GM23248 (cell line): ENCODE measurements at regions not wholly inside any gene's neighbourhood (a gene's known extent, or its start where the extent isn't known, plus 50 kb on each side); places are given as distances from the start of the nearest gene placed in this dataset.

Source experiments
- DNase-seq: peaks from one replicate; pipeline ENCODE4 v3.0.0-alpha.2; 2015
- H2AFZ ChIP-seq: fragments of 200-600 bp; sonication (generic); 2 replicates; pipeline ENCODE4 v1.6.1; 2016; ENCODE audit warnings: antibody characterized with exemption
- H3F3A ChIP-seq: fragments of 200-600 bp; sonication (generic); 2 replicates; pipeline ENCODE4 v1.6.1; 2016; ENCODE audit warnings: mild to moderate bottlenecking, antibody characterized with exemption, mixed run types; ENCODE audit not compliant: insufficient read depth
- H3K27ac ChIP-seq: fragments of 200-600 bp; sonication (generic); 2 replicates; pipeline ENCODE4 v1.5.1; 2016; ENCODE audit warnings: mild to moderate bottlenecking
- H3K27me3 ChIP-seq: fragments of 200-600 bp; sonication (generic); replicated peaks from 2 replicates; pipeline ENCODE4 v1.6.1; 2016; ENCODE audit warnings: mild to moderate bottlenecking; ENCODE audit not compliant: insufficient read depth
- H3K36me3 ChIP-seq: fragments of 200-600 bp; sonication (generic); 2 replicates; pipeline ENCODE4 v1.6.1; 2016; ENCODE audit warnings: low read depth, mild to moderate bottlenecking
- H3K4me1 ChIP-seq: fragments of 200-600 bp; sonication (generic); 2 replicates; pipeline ENCODE4 v1.6.1; 2016; ENCODE audit warnings: mild to moderate bottlenecking; ENCODE audit not compliant: insufficient read depth
- H3K4me2 ChIP-seq: fragments of 200-600 bp; sonication (generic); one replicate; pipeline ENCODE4 v1.6.1; 2016; ENCODE audit warnings: mild to moderate bottlenecking; ENCODE audit not compliant: unreplicated experiment
- H3K4me3 ChIP-seq: fragments of 200-600 bp; sonication (generic); 2 replicates; pipeline ENCODE4 v1.5.1; 2016; ENCODE audit warnings: mild to moderate bottlenecking
- H3K79me2 ChIP-seq: fragments of 200-600 bp; sonication (generic); 2 replicates; pipeline ENCODE4 v1.6.1; 2016; ENCODE audit warnings: mild to moderate bottlenecking; ENCODE audit not compliant: insufficient read depth
- H3K9ac ChIP-seq: fragments of 200-600 bp; sonication (generic); 2 replicates; pipeline ENCODE4 v1.6.1; 2016; ENCODE audit warnings: mild to moderate bottlenecking
- H3K9me2 ChIP-seq: fragments of 200-600 bp; sonication (generic); 2 replicates; pipeline ENCODE4 v1.6.1; 2016; ENCODE audit warnings: mixed run types, mild to moderate bottlenecking, moderate library complexity; ENCODE audit not compliant: insufficient read depth
- H3K9me3 ChIP-seq: fragments of 200-600 bp; sonication (generic); one replicate; pipeline ENCODE4 v1.6.1; 2017; ENCODE audit warnings: low read depth
- H4K20me1 ChIP-seq: fragments of 200-600 bp; sonication (generic); 2 replicates; pipeline ENCODE4 v1.6.0; 2016; ENCODE audit not compliant: insufficient read depth
- EZH2 ChIP-seq: fragments of 200-600 bp; sonication (generic); IDR thresholded peaks from 2 replicates; pipeline ENCODE4 v1.6.1; 2018; ENCODE audit warnings: antibody characterized with exemption, mild to moderate bottlenecking; ENCODE audit not compliant: insufficient read depth, poor library complexity, severe bottlenecking
- EZH2phosphoT487 ChIP-seq: fragments of 200-600 bp; sonication (generic); IDR thresholded peaks from 2 replicates; pipeline ENCODE4 v1.6.1; 2018; ENCODE audit warnings: antibody characterized with exemption, moderate library complexity, mild to moderate bottlenecking, low read depth; ENCODE audit not compliant: insufficient read depth
- WGBS, 2 experiments: methylation state at CpG; one replicate each; pipeline ENCODE4 v1.1.6; 2015 to 2017; ENCODE audit warnings: low lambda C conversion rate in 2 of 2, low coverage in 1 of 2; ENCODE audit errors: missing lambda C conversion rate in 2 of 2; 5-methylcytosine and 5-hydroxymethylcytosine counted together
- in situ Hi-C: fragments of 300-500 bp; cut with MboI; formaldehyde crosslinking; loops from 2 replicates; pipeline ENCODE4 v1.15.0; 2020

DNA sequence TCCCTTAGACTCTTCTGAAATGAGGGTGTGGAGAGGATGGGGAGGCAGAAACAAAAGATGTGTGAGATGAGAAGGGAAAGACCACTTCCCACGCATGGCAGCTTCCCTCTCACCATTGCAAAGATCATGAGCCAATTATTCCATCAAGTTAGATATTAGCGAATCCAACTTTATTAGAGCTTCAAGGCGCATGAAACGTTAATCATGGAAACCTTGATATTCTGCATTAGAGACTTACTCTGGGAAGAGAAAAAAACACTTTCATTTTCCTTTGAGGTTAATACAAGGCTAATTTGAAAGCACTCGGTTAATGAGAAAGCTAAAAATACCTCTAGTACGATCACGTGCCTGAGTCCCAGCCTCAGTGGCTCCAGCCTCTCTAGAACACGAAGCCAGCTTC, 220.6 kb upstream of the RPL38 start:
- H3K9me2 ChIP-seq, result no peaks in the 10 kb centered on the region
- no peaks in the 10 kb centered on the region for H3F3A ChIP-seq
- H3K9me3 ChIP-seq, result no peaks in the 10 kb centered on the region
- no peaks in the 10 kb centered on the region for H4K20me1 ChIP-seq
- no peak overlapping the region for H3K4me2 ChIP-seq
- no peak overlapping the region for H3K9ac ChIP-seq
- H3K79me2 ChIP-seq, result no peaks in the 10 kb centered on the region
- TF ChIP-seq EZH2 (no peak), EZH2phosphoT487 (no peak)
- no peaks in the 10 kb centered on the region; the same call in none of the 2 replicates for H3K27me3 ChIP-seq
- no peak overlapping the region for H3K4me3 ChIP-seq
- no peak overlapping the region for H3K27ac ChIP-seq
- no peaks in the 10 kb centered on the region for H3K4me1 ChIP-seq
- H3K36me3 ChIP-seq, result no peaks in the 10 kb centered on the region
- H2AFZ ChIP-seq, result no peak overlapping the region
- in situ Hi-C loops, result no loop called here
- DNase-seq, result no peak
- 45 to 47% methylated on average over 8 of the region's 8 CpGs for WGBS, 2 experiments

DNA sequence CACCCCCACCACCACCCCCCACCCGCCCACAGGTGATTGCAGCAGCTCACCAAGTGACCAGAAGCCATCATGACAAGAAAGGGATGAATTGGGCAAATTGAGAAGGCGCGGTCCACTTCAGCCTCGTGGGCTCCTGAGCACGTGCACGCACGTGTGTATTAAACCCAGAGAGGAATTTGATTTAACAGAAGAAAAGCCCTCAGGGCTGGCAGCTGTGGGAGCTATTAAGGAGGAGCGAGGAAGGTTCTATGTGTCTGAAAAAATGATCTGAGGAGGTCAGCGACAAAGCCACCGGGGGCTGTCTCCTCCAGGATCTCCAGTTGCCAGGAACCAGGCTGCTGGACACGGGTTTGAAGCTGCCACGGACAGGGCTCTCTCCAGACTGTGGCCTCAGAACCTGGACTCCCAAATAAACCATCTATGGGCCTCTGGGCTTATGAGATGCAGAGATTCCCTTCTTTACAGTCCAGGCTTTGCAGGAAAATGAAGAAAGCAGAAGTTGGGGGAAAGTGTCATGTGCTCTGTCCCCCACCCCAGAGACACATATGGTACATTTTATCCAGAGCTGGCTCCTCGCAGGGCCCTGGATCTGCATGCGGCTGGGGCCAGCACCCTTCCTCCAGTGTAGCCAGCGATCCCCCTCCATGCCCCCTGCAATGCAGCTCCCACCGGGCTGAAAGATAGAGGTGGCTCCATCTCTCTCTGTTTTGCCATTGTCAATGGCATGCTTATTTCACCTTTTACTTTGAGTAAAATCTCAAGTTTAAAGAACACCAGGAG, 219.7 kb upstream of the RPL38 start:
- 35 to 37% methylated on average over 16 of the region's 16 CpGs for WGBS, 2 experiments
- no peaks in the 10 kb centered on the region for H3K79me2 ChIP-seq
- no peaks in the 10 kb centered on the region for H3K36me3 ChIP-seq
- no peaks in the 10 kb centered on the region; the same call in none of the 2 replicates for H3K27me3 ChIP-seq
- no peak overlapping the region for H3K27ac ChIP-seq
- H2AFZ ChIP-seq, result no peak overlapping the region
- H3K4me1 ChIP-seq, result no peaks in the 10 kb centered on the region
- H4K20me1 ChIP-seq, result no peaks in the 10 kb centered on the region
- in situ Hi-C loops, result no loop called here
- H3K9ac ChIP-seq, result no peak overlapping the region
- DNase-seq, result no peak
- H3K9me2 ChIP-seq, result no peaks in the 10 kb centered on the region
- no peak for TF ChIP-seq EZH2
- H3F3A ChIP-seq, result no peaks in the 10 kb centered on the region
- no peak overlapping the region for H3K4me3 ChIP-seq
- H3K9me3 ChIP-seq, result no peaks in the 10 kb centered on the region
- no peak overlapping the region for H3K4me2 ChIP-seq

DNA sequence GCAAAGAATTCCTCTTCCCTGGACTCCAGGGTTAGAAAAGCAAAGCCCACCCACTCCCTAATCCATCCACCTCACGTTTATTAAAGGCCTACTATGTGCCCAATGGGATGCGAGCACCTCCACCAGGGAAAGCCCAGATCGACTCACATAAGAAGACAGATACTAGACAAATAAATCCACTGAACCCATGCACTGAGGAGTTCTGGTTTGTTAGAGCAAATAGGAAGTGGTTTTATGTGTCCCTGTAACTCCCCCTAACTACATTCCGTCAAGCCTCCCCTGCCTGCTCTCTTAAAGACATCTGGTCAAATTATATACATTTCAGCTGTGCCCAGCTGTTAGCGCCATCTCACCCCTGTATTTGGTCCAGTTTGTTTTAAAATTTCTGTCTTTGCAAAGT, 218.5 kb upstream of the RPL38 start:
- Histone ChIP-seq H3K9me3 (no peaks in the 10 kb centered on the region), H3K4me1 (no peaks in the 10 kb centered on the region), H4K20me1 (no peaks in the 10 kb centered on the region), H3K9me2 (no peaks in the 10 kb centered on the region), H3K4me2 (no peak overlapping the region), H3K27me3 (no peaks in the 10 kb centered on the region; the same call in none of the 2 replicates), H3K27ac (no peak overlapping the region), H3K9ac (no peak overlapping the region), H3K79me2 (no peaks in the 10 kb centered on the region), H3K36me3 (no peaks in the 10 kb centered on the region), H3F3A (no peaks in the 10 kb centered on the region), H3K4me3 (no peak overlapping the region), H2AFZ (no peak overlapping the region)
- WGBS, 2 experiments, result 32 to 39% methylated on average over 5 of the region's 5 CpGs
- no peak for TF ChIP-seq EZH2
- no peak for TF ChIP-seq EZH2phosphoT487
- in situ Hi-C loops, result no loop called here
- DNase-seq, result no peak

DNA sequence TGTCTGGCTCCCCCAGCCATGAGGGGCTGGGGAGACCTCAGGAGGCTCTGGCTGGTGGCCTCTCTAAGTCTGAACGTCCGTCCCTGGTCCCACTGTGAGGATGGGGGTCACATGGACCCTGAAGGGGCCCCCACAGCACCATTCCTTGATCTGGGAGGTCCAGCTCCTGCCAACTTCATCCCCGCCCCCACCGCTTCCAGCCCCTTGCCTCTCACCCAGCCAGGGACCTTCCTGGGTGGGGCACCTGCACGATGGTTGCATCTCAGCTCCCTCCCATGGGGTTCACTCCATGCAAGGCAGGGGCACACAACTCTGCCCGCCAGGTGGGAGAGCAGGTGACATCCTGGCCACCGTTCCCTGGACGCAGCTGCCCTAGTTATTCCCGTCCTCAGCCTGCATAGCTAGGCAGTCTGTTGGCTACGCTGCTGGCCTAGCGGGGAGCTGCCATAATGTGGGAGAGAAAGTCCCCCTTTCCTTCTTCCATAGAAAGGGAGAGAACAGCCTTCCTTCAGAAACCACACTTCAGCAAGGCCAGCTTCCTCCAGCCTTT, 217.9 kb upstream of the RPL38 start:
- 59 to 60% methylated on average over 11 of the region's 11 CpGs for WGBS, 2 experiments
- no peak overlapping the region for H2AFZ ChIP-seq
- no peaks in the 10 kb centered on the region for H3K4me1 ChIP-seq
- no peak overlapping the region for H3K4me3 ChIP-seq
- no peaks in the 10 kb centered on the region for H3K9me3 ChIP-seq
- H3K4me2 ChIP-seq, result no peak overlapping the region
- TF ChIP-seq EZH2, result no peak
- TF ChIP-seq EZH2phosphoT487, result no peak
- no peaks in the 10 kb centered on the region for H3K79me2 ChIP-seq
- in situ Hi-C loops, result no loop called here
- no peak overlapping the region for H3K27ac ChIP-seq
- no peaks in the 10 kb centered on the region; the same call in none of the 2 replicates for H3K27me3 ChIP-seq
- H3K9ac ChIP-seq, result no peak overlapping the region
- DNase-seq, result no peak
- H3K36me3 ChIP-seq, result no peaks in the 10 kb centered on the region
- H4K20me1 ChIP-seq, result no peaks in the 10 kb centered on the region
- H3K9me2 ChIP-seq, result no peaks in the 10 kb centered on the region
- H3F3A ChIP-seq, result no peaks in the 10 kb centered on the region
